SJCRH30 (cell line): ENCODE measurements at regions not wholly inside any gene's neighbourhood (a gene's known extent, or its start where the extent isn't known, plus 50 kb on each side); places are given as distances from the start of the nearest gene placed in this dataset.

Experiments used
- DNase-seq, 2 experiments: peaks; one replicate each; pipeline ENCODE4 v3.0.0-alpha.2; 2015 to 2020
- H3K27ac ChIP-seq: fragments of 250-450 bp; sonication (Bioruptor Pico); 2 replicates; pipeline ENCODE4 v1.5.1; 2020; ENCODE audit warnings: mild to moderate bottlenecking, moderate library complexity
- H3K27me3 ChIP-seq: fragments of 250-450 bp; sonication (Bioruptor Pico); 2 replicates; pipeline ENCODE4 v1.5.1; 2020; ENCODE audit warnings: mild to moderate bottlenecking, moderate library complexity
- H3K36me3 ChIP-seq: fragments of 250-450 bp; sonication (Bioruptor Pico); 2 replicates; pipeline ENCODE4 v1.5.1; 2020; ENCODE audit warnings: mild to moderate bottlenecking, moderate library complexity
- H3K4me1 ChIP-seq: fragments of 250-450 bp; sonication (Bioruptor Pico); 2 replicates; pipeline ENCODE4 v1.5.1; 2020; ENCODE audit warnings: mild to moderate bottlenecking, moderate library complexity
- H3K4me3 ChIP-seq: fragments of 250-450 bp; sonication (Bioruptor Pico); 2 replicates; pipeline ENCODE4 v1.5.1; 2020; ENCODE audit warnings: mild to moderate bottlenecking, moderate library complexity
- H3K9me3 ChIP-seq: fragments of 250-450 bp; sonication (Bioruptor Pico); replicated peaks from 2 replicates; pipeline ENCODE4 v1.5.1; 2020; ENCODE audit warnings: mild to moderate bottlenecking, moderate library complexity

GRCh38 chr6:56851541-56852259 lies 103.2 kb upstream of the BEND6 start:
- Histone ChIP-seq H3K4me1 (peaks cover 4% of the 10 kb centered on the region; the same call in 1 of the 2 replicates), H3K9me3 (no peaks in the 10 kb centered on the region), H3K27ac (no peak overlapping the region), H3K4me3 (no peak overlapping the region; the same call in 1 of the 2 replicates), H3K27me3 (no peaks in the 10 kb centered on the region), H3K36me3 (no peaks in the 10 kb centered on the region)
- peak; percentile 29 to 70 for DNase-seq

- Histone ChIP-seq H3K9me3 (no peaks in the 10 kb centered on the region), H3K36me3 (no peaks in the 10 kb centered on the region), H3K4me3 (no peak overlapping the region), H3K27me3 (no peaks in the 10 kb centered on the region), H3K27ac (no peak overlapping the region), H3K4me1 (peaks cover 4% of the 10 kb centered on the region; the same call in 1 of the 2 replicates)
- no peak for DNase-seq
These were observed 103.8 kb upstream of the BEND6 start for GRCh38 chr6:56851074-56851473.

GRCh38 chr6:56850626-56851025 lies 104.3 kb upstream of the BEND6 start:
- Histone ChIP-seq H3K36me3 (no peaks in the 10 kb centered on the region), H3K4me3 (no peak overlapping the region), H3K4me1 (peaks cover 4% of the 10 kb centered on the region; the same call in 1 of the 2 replicates), H3K27ac (no peak overlapping the region), H3K27me3 (no peaks in the 10 kb centered on the region), H3K9me3 (no peaks in the 10 kb centered on the region)
- DNase-seq: no peak

GRCh38 chr6:56849896-56850295 lies 105.0 kb upstream of the BEND6 start:
- DNase-seq: no peak
- H3K27ac ChIP-seq: no peak overlapping the region

GRCh38 chr6:56848105-56848504 lies 106.8 kb upstream of the BEND6 start:
- Histone ChIP-seq H3K27me3 (no peaks in the 10 kb centered on the region), H3K9me3 (no peaks in the 10 kb centered on the region), H3K27ac (no peak overlapping the region), H3K4me1 (peaks cover 4% of the 10 kb centered on the region; the same call in 1 of the 2 replicates), H3K4me3 (no peak overlapping the region), H3K36me3 (no peaks in the 10 kb centered on the region)
- no peak for DNase-seq

More at GRCh38 chr6:56849896-56850295, 105.0 kb upstream of the BEND6 start:
- peaks cover 4% of the 10 kb centered on the region; the same call in 1 of the 2 replicates for H3K4me1 ChIP-seq
- no peaks in the 10 kb centered on the region for H3K9me3 ChIP-seq
- H3K27me3 ChIP-seq: no peaks in the 10 kb centered on the region
- no peaks in the 10 kb centered on the region for H3K36me3 ChIP-seq
- H3K4me3 ChIP-seq: no peak overlapping the region

GRCh38 chr6:56845032-56845431 lies 109.9 kb upstream of the BEND6 start:
- no peak for DNase-seq
- peaks cover 2% of the 10 kb centered on the region; the same call in 1 of the 2 replicates for H3K4me1 ChIP-seq
- no peaks in the 10 kb centered on the region for H3K36me3 ChIP-seq
- no peaks in the 10 kb centered on the region for H3K27me3 ChIP-seq
- H3K4me3 ChIP-seq: no peak overlapping the region
- H3K9me3 ChIP-seq: no peaks in the 10 kb centered on the region
- no peak overlapping the region for H3K27ac ChIP-seq

GRCh38 chr6:56843476-56844349 lies 111.2 kb upstream of the BEND6 start:
- Histone ChIP-seq H3K27me3 (no peaks in the 10 kb centered on the region), H3K4me3 (peak overlapping the region; percentile 77), H3K4me1 (peaks cover 6% of the 10 kb centered on the region; the same call in 1 of the 2 replicates), H3K27ac (peak overlapping the region; percentile 89), H3K36me3 (no peaks in the 10 kb centered on the region), H3K9me3 (no peaks in the 10 kb centered on the region)
- peak; percentile 84 to 88 for DNase-seq

GRCh38 chr6:56842686-56843475 lies 112.0 kb upstream of the BEND6 start:
- H3K27me3 ChIP-seq: no peaks in the 10 kb centered on the region
- H3K36me3 ChIP-seq: no peaks in the 10 kb centered on the region
- peaks cover 6% of the 10 kb centered on the region; the same call in 1 of the 2 replicates for H3K4me1 ChIP-seq
- DNase-seq: peak; percentile 68 to 69
- H3K27ac ChIP-seq: peak overlapping the region; percentile 79
- H3K9me3 ChIP-seq: no peaks in the 10 kb centered on the region
- peak overlapping the region; percentile 77 for H3K4me3 ChIP-seq

GRCh38 chr6:56841751-56842150 lies 113.2 kb upstream of the BEND6 start:
- Histone ChIP-seq H3K27ac (peak overlapping the region; percentile 79), H3K36me3 (no peaks in the 10 kb centered on the region), H3K9me3 (no peaks in the 10 kb centered on the region), H3K27me3 (no peaks in the 10 kb centered on the region), H3K4me1 (peaks cover 6% of the 10 kb centered on the region; the same call in 1 of the 2 replicates), H3K4me3 (peak overlapping the region; percentile 77)
- DNase-seq: no peak

GRCh38 chr6:56841381-56841749 lies 113.5 kb upstream of the BEND6 start:
- H3K4me3 ChIP-seq: peak overlapping the region; percentile 77
- H3K36me3 ChIP-seq: no peaks in the 10 kb centered on the region
- no peaks in the 10 kb centered on the region for H3K27me3 ChIP-seq
- DNase-seq: no peak
- no peaks in the 10 kb centered on the region for H3K9me3 ChIP-seq
- H3K4me1 ChIP-seq: peaks cover 6% of the 10 kb centered on the region; the same call in 1 of the 2 replicates
- H3K27ac ChIP-seq: peak overlapping the region; percentile 79

GRCh38 chr6:56840467-56841380 lies 114.2 kb upstream of the BEND6 start:
- Histone ChIP-seq H3K4me1 (peaks cover 6% of the 10 kb centered on the region; the same call in 1 of the 2 replicates), H3K36me3 (no peaks in the 10 kb centered on the region), H3K27ac (peak overlapping the region; percentile 79), H3K9me3 (no peaks in the 10 kb centered on the region), H3K4me3 (peak overlapping the region; percentile 77), H3K27me3 (no peaks in the 10 kb centered on the region)
- peak; percentile 17 to 66 for DNase-seq

GRCh38 chr6:56839533-56840183 lies 115.2 kb upstream of the BEND6 start:
- Histone ChIP-seq H3K27me3 (no peaks in the 10 kb centered on the region), H3K4me3 (no peak overlapping the region), H3K9me3 (no peaks in the 10 kb centered on the region), H3K27ac (peak overlapping the region; percentile 79; the same call in 1 of the 2 replicates), H3K4me1 (peaks cover 6% of the 10 kb centered on the region; the same call in 1 of the 2 replicates), H3K36me3 (no peaks in the 10 kb centered on the region)
- no peak for DNase-seq

- Histone ChIP-seq H3K36me3 (no peaks in the 10 kb centered on the region), H3K4me1 (peaks cover 6% of the 10 kb centered on the region; the same call in 1 of the 2 replicates), H3K27ac (no peak overlapping the region), H3K9me3 (no peaks in the 10 kb centered on the region), H3K27me3 (no peaks in the 10 kb centered on the region), H3K4me3 (no peak overlapping the region)
- DNase-seq: no peak
These were observed 115.9 kb upstream of the BEND6 start for GRCh38 chr6:56838965-56839364.
